ENCODE measurements at regions not wholly inside any gene's neighbourhood (a gene's known extent, or its start where the extent isn't known, plus 50 kb on each side); places are given as distances from the start of the nearest gene placed in this dataset.

- H3K27ac ChIP-seq (ENCODE audit: low read depth, low read length) = no peak overlapping the region
- H3K9me3 ChIP-seq (ENCODE audit: control insufficient read depth, insufficient read depth, low read length) = peaks cover 10% of the 10 kb centered on the region; the same call in 1 of the 2 replicates
- H3K27me3 ChIP-seq (ENCODE audit: control insufficient read depth, insufficient read depth, low read length) = no peaks in the 10 kb centered on the region
- TF ChIP-seq, protein P1, sequence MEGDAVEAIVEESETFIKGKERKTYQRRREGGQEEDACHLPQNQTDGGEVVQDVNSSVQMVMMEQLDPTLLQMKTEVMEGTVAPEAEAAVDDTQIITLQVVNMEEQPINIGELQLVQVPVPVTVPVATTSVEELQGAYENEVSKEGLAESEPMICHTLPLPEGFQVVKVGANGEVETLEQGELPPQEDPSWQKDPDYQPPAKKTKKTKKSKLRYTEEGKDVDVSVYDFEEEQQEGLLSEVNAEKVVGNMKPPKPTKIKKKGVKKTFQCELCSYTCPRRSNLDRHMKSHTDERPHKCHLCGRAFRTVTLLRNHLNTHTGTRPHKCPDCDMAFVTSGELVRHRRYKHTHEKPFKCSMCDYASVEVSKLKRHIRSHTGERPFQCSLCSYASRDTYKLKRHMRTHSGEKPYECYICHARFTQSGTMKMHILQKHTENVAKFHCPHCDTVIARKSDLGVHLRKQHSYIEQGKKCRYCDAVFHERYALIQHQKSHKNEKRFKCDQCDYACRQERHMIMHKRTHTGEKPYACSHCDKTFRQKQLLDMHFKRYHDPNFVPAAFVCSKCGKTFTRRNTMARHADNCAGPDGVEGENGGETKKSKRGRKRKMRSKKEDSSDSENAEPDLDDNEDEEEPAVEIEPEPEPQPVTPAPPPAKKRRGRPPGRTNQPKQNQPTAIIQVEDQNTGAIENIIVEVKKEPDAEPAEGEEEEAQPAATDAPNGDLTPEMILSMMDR (IDR thresholded peaks at IDR 0.05; ENCODE audit: low read depth, low read length) = no peak
- CTCF ChIA-PET = no interaction called here
- DNase-seq (ENCODE audit: low read depth, low spot score) = no peak
- POLR2A ChIA-PET = no interaction called here
- H3K4me3 ChIP-seq (ENCODE audit: low read depth, low read length) = no peak overlapping the region
Observed at GRCh38 chr2:126389446-126389845, 266.5 kb upstream of the GYPC start.

- Histone ChIP-seq H3K27me3 (ENCODE audit: control insufficient read depth, insufficient read depth, low read length) (no peaks in the 10 kb centered on the region), H3K9me3 (ENCODE audit: control insufficient read depth, insufficient read depth, low read length) (peaks cover 10% of the 10 kb centered on the region; the same call in 1 of the 2 replicates), H3K27ac (ENCODE audit: low read depth, low read length) (no peak overlapping the region), H3K4me3 (ENCODE audit: low read depth, low read length) (no peak overlapping the region)
- TF ChIP-seq, protein P1 (IDR thresholded peaks at IDR 0.05; ENCODE audit: low read depth, low read length) = no peak
- ChIA-PET CTCF (no interaction called here), POLR2A (no interaction called here)
- DNase-seq (ENCODE audit: low read depth, low spot score) = no peak
Observed at GRCh38 chr2:126392889-126393288, 263.1 kb upstream of the GYPC start.

DNA sequence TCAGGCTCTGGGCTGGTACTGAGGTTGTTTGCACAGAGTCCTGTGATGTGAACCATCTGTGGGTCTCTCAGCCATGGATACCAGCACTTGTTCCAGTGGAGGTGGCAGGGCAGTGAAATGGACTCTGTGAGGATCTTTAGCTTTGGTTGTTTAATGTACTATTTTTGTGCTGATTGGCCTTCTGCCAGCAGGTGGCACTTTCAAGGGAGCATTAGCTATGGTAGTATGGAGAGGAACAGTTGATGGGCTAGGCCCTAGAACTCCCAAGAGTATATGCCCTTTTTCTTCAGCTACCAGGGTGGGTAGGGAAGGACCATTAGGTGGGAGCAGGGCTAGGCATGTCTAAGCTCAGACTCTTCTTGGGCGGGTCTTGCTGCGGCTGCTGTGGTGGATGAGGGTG, 257.0 kb upstream of the GYPC start:
- POLR2A ChIA-PET = no interaction called here
- H3K27ac ChIP-seq (ENCODE audit: low read depth, low read length) = no peak overlapping the region
- TF ChIP-seq, protein P1 (IDR thresholded peaks at IDR 0.05; ENCODE audit: low read depth, low read length) = no peak
- no peak overlapping the region for H3K4me3 ChIP-seq (ENCODE audit: low read depth, low read length)
- H3K9me3 ChIP-seq (ENCODE audit: control insufficient read depth, insufficient read depth, low read length) = peaks cover 12% of the 10 kb centered on the region
- CTCF ChIA-PET = no interaction called here
- H3K27me3 ChIP-seq (ENCODE audit: control insufficient read depth, insufficient read depth, low read length) = no peaks in the 10 kb centered on the region
- DNase-seq (ENCODE audit: low read depth, low spot score) = no peak

DNA sequence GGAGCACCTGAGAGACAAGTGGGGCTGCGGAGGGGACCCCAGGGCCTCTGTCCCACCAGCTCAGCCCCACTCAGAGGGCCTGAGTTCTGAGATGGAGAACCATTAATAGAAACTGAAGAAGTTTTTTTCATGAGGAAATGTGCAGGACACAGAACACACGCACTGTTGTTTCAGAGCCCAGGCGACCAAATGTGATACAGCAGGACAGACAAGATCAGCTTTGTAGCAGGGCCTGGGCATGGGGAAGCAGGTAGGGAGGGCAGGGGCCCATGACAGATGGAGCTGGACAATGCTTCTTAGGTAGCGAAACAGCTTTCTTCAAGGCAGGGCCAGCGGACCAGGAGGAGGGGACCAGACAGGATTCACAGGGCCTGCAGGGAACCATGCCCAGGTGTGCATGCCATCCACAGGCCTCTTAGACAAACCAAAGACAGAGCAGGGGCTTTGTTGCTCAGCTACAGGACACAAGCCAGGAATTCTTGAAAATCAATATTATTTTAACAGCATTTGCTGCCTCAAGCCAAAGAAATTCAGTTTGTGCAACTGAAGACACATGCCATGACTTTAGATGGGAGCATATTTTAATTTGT, 252.8 kb upstream of the GYPC start:
- H3K9me3 ChIP-seq (ENCODE audit: control insufficient read depth, insufficient read depth, low read length) = peaks cover 12% of the 10 kb centered on the region
- DNase-seq (ENCODE audit: low read depth, low spot score) = no peak
- TF ChIP-seq, protein P1 (IDR thresholded peaks at IDR 0.05; ENCODE audit: low read depth, low read length) = no peak
- ChIA-PET CTCF (no interaction called here), POLR2A (no interaction called here)
- H3K27ac ChIP-seq (ENCODE audit: low read depth, low read length) = no peak overlapping the region
- no peak overlapping the region for H3K4me3 ChIP-seq (ENCODE audit: low read depth, low read length)
- no peaks in the 10 kb centered on the region for H3K27me3 ChIP-seq (ENCODE audit: control insufficient read depth, insufficient read depth, low read length)

DNA sequence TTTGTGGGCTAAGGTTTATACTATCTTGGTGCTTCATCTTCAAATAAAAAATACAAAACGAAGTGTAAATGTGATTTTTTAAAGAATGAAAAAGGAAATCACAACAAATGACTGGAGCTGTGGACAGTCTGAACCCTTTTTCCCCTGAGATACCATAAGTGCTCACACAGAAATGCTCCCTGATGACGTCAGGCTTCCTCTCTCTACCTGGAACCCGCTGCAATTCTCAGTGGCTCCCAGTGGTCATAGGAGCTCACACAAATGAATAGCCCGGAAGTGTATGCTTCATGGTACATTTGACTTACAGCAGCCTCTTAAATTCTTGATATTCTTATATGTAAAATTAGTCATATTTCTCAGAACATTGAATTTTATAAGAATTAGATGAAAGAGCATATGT, 249.7 kb upstream of the GYPC start:
- TF ChIP-seq, protein P1 (IDR thresholded peaks at IDR 0.05; ENCODE audit: low read depth, low read length) = no peak
- H3K27ac ChIP-seq (ENCODE audit: low read depth, low read length) = no peak overlapping the region
- no peaks in the 10 kb centered on the region for H3K27me3 ChIP-seq (ENCODE audit: control insufficient read depth, insufficient read depth, low read length)
- POLR2A ChIA-PET = no interaction called here
- CTCF ChIA-PET = no interaction called here
- no peak for DNase-seq (ENCODE audit: low read depth, low spot score)
- H3K4me3 ChIP-seq (ENCODE audit: low read depth, low read length) = no peak overlapping the region
- H3K9me3 ChIP-seq (ENCODE audit: control insufficient read depth, insufficient read depth, low read length) = peaks cover 12% of the 10 kb centered on the region
